ENCODE measurements at regions not wholly inside any gene's neighbourhood (a gene's known extent, or its start where the extent isn't known, plus 50 kb on each side); places are given as distances from the start of the nearest gene placed in this dataset.

GRCh38 chr15:92266796-92267685 lies 126.6 kb upstream of the ST8SIA2 start:
- H3K9me3 ChIP-seq = no peaks in the 10 kb centered on the region
- WGBS, 2 donors = 41 to 49% methylated on average over 14 of the region's 14 CpGs
- intact Hi-C loops (cut with DNase I; ENCODE audit: low total_unique reads) = no loop called here
- no peak for DNase-seq
- no peaks in the 10 kb centered on the region for H3K36me3 ChIP-seq (ENCODE audit: low read depth, missing control alignments)
- H3K27ac ChIP-seq = no peak overlapping the region
- no peaks in the 10 kb centered on the region for H3K27me3 ChIP-seq
- no peak overlapping the region for H3K4me3 ChIP-seq
- no peaks in the 10 kb centered on the region for H3K4me1 ChIP-seq
- no peak for TF ChIP-seq CTCF (IDR thresholded peaks at IDR 0.05)
- no peak for TF ChIP-seq POLR2A (IDR thresholded peaks at IDR 0.05)

- Histone ChIP-seq H3K4me3 (no peak overlapping the region), H3K27me3 (no peaks in the 10 kb centered on the region), H3K27ac (no peak overlapping the region), H3K9me3 (no peaks in the 10 kb centered on the region), H3K36me3 (ENCODE audit: low read depth, missing control alignments) (no peaks in the 10 kb centered on the region), H3K4me1 (no peaks in the 10 kb centered on the region)
- no peak for DNase-seq
- TF ChIP-seq POLR2A (IDR thresholded peaks at IDR 0.05) = no peak
- TF ChIP-seq CTCF (IDR thresholded peaks at IDR 0.05) = no peak
- intact Hi-C loops (cut with DNase I; ENCODE audit: low total_unique reads) = no loop called here
- 88 to 90% methylated on average over 3 of the region's 3 CpGs for WGBS, 2 donors
Observed at GRCh38 chr15:92268900-92269299, 124.8 kb upstream of the ST8SIA2 start.

DNA sequence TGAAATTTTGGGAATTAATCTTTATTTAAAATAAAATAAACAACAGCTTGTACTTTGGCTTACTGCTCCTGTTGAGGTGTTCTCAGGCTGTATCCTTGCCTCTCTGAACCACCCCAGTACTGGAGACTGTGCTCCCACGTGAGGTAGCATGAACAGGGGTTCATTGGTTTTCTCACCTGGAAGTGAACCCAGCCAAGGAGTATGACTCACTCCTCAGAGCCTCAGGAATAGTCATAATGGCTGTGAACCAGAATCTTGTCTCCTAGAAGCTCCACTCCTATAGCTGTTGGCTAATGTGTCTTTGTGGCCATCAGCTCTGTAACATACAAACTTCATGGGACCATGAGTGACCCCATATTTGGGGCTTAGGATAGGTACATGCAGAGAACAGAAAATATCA lies 122.5 kb upstream of the ST8SIA2 start:
- no peaks in the 10 kb centered on the region for H3K4me1 ChIP-seq
- WGBS, 2 donors = 91 to 100% methylated on average over 1 of the region's 1 CpG
- H3K36me3 ChIP-seq (ENCODE audit: low read depth, missing control alignments) = no peaks in the 10 kb centered on the region
- H3K27me3 ChIP-seq = no peaks in the 10 kb centered on the region
- no peak for DNase-seq
- intact Hi-C loops (cut with DNase I; ENCODE audit: low total_unique reads) = no loop called here
- no peak overlapping the region for H3K27ac ChIP-seq
- no peaks in the 10 kb centered on the region for H3K9me3 ChIP-seq
- no peak for TF ChIP-seq CTCF (IDR thresholded peaks at IDR 0.05)
- no peak for TF ChIP-seq POLR2A (IDR thresholded peaks at IDR 0.05)
- no peak overlapping the region for H3K4me3 ChIP-seq

DNA sequence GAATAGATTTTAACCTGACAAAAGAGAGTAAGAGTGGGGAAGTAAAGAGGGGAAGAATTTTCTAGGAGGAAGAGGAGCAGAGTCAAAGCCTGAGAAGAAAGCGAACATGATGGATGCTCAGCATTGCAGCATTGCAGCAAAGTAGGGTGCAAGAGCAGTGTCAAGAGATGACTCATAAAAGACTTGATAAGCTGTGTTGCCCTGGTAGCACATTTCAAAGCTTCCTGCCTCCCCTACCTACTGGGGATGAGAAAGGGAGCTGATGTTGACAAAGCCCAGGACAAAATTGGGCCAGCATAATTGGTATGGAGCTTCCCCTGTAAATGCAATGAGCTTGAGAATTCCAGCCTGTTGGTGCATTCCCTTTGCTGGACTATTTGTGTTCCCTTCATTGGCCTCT lies 121.6 kb upstream of the ST8SIA2 start:
- WGBS, 2 donors = 96 to 100% methylated on average over 1 of the region's 1 CpG
- Histone ChIP-seq H3K27me3 (no peaks in the 10 kb centered on the region), H3K4me1 (no peaks in the 10 kb centered on the region), H3K4me3 (no peak overlapping the region), H3K36me3 (ENCODE audit: low read depth, missing control alignments) (no peaks in the 10 kb centered on the region), H3K9me3 (no peaks in the 10 kb centered on the region), H3K27ac (no peak overlapping the region)
- DNase-seq = no peak
- intact Hi-C loops (cut with DNase I; ENCODE audit: low total_unique reads) = no loop called here
- TF ChIP-seq POLR2A (IDR thresholded peaks at IDR 0.05) (no peak), CTCF (IDR thresholded peaks at IDR 0.05) (no peak)

GRCh38 chr15:92273286-92273685 lies 120.4 kb upstream of the ST8SIA2 start:
- Histone ChIP-seq H3K36me3 (ENCODE audit: low read depth, missing control alignments) (no peaks in the 10 kb centered on the region), H3K27ac (no peak overlapping the region), H3K4me1 (no peaks in the 10 kb centered on the region), H3K9me3 (no peaks in the 10 kb centered on the region), H3K27me3 (no peaks in the 10 kb centered on the region), H3K4me3 (no peak overlapping the region)
- DNase-seq = no peak
- intact Hi-C loops (cut with DNase I; ENCODE audit: low total_unique reads) = no loop called here
- WGBS, 2 donors = 62 to 69% methylated on average over 3 of the region's 3 CpGs
- no peak for TF ChIP-seq CTCF (IDR thresholded peaks at IDR 0.05)

All from testis (tissue), 2 donors.